ENCODE measurements at regions not wholly inside any gene's neighbourhood (a gene's known extent, or its start where the extent isn't known, plus 50 kb on each side); places are given as distances from the start of the nearest gene placed in this dataset.

DNA sequence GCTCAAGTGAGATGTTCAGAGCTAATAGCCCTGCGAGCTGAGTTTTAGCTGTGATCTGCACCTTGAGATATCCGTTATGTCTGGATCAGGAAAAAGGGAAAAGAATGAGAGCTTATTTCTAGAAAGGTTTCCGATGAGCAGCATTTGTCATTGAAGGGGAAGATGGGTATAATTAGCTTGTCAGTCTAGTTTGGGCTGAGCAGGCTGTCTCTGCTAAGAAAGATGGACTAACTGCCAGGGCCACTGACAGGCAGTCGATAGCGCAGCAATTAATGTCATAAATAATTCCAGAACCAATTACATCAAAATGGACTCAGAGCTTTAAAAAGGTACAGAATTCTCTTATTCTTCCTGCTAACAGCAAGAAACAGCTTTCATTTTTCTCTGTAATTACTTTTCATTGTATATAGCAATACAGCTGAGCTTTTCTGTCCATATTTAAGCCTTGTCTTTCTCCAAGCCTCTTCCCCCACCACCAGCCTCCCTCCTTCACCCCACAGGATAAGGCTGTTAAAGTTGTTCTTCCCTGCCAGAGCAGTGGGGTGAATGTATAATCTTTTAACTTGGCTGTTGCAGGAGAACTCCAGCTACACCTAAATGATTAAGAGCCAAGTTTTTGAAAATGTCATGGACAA, 1006.5 kb downstream of the KCNMA1 start:
- H3K27me3 ChIP-seq: no peaks in the 10 kb centered on the region
- no peak overlapping the region for H3K27ac ChIP-seq
- TF ChIP-seq POLR2AphosphoS5 (IDR thresholded peaks at IDR 0.05) (no peak), POLR2A (IDR thresholded peaks at IDR 0.05) (no peak), EP300 (IDR thresholded peaks at IDR 0.05) (no peak)
- TF ChIP-seq, protein P1, sequence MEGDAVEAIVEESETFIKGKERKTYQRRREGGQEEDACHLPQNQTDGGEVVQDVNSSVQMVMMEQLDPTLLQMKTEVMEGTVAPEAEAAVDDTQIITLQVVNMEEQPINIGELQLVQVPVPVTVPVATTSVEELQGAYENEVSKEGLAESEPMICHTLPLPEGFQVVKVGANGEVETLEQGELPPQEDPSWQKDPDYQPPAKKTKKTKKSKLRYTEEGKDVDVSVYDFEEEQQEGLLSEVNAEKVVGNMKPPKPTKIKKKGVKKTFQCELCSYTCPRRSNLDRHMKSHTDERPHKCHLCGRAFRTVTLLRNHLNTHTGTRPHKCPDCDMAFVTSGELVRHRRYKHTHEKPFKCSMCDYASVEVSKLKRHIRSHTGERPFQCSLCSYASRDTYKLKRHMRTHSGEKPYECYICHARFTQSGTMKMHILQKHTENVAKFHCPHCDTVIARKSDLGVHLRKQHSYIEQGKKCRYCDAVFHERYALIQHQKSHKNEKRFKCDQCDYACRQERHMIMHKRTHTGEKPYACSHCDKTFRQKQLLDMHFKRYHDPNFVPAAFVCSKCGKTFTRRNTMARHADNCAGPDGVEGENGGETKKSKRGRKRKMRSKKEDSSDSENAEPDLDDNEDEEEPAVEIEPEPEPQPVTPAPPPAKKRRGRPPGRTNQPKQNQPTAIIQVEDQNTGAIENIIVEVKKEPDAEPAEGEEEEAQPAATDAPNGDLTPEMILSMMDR (IDR thresholded peaks at IDR 0.05): no peak
- 93 to 95% (median 94%) methylated on average over 5 of the region's 5 CpGs for WGBS, 5 donors
- intact Hi-C loops (cut with DNase I; ENCODE audit: low total_unique reads): no loop called here
- no peaks in the 10 kb centered on the region for H3K36me3 ChIP-seq
- H3K4me1 ChIP-seq: peaks cover 0 to 15% (median 0%) of the 10 kb centered on the region in 4 donors
- no peak overlapping the region for H3K4me3 ChIP-seq
- no peaks in the 10 kb centered on the region for H3K9me3 ChIP-seq
- no peak for DNase-seq

DNA sequence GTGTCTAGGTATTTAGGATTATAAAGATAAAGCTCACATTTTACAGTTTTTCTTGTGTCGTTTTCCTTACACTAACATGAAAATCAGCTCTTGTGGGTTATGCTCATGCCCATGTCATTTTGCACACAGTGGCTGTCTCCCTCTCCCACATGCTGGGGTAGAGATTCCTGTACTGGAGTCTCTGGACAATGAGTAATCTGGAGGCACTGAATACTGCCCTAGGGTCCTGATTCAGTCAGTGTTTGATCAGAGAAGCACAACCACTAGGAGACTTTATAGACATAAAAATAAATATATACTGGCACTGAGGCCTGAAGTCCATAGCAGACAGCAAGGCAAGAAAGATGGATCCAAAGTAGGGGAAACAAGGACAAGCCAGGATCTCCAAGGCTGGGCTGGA, 1008.8 kb downstream of the KCNMA1 start:
- H3K36me3 ChIP-seq: no peaks in the 10 kb centered on the region
- DNase-seq: no peak
- 77 to 92% (median 85%) methylated on average over 1 of the region's 1 CpG for WGBS, 5 donors
- no peak overlapping the region for H3K4me3 ChIP-seq
- H3K27me3 ChIP-seq: no peaks in the 10 kb centered on the region
- no peaks in the 10 kb centered on the region for H3K9me3 ChIP-seq
- peaks cover 0 to 15% (median 0%) of the 10 kb centered on the region in 4 donors for H3K4me1 ChIP-seq
- no peak overlapping the region for H3K27ac ChIP-seq
- TF ChIP-seq EP300 (IDR thresholded peaks at IDR 0.05) (no peak), POLR2A (IDR thresholded peaks at IDR 0.05) (no peak), POLR2AphosphoS5 (IDR thresholded peaks at IDR 0.05) (no peak)
- TF ChIP-seq, protein P1 (IDR thresholded peaks at IDR 0.05): no peak
- intact Hi-C loops (cut with DNase I; ENCODE audit: low total_unique reads): no loop called here

DNA sequence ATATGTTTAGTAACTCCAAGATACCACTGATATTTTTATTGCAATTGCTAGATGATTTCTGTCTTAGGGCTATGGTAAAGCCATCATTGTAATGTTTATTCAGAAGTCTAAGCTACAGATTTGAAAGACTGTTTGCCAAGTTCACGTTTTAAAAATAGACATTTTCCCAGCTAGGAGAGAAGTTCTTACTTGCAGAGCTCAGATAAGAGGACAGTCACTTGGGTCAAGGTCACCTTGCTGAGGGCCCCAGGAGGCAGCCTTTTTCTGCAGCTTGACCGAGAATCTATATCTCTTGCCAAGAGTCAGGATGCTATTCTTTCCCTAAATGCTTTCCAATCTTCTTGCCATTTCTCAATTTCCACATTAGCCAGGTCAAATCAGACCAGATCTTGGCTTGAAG, 1011.2 kb downstream of the KCNMA1 start:
- no peaks in the 10 kb centered on the region for H3K9me3 ChIP-seq
- no peaks in the 10 kb centered on the region for H3K36me3 ChIP-seq
- TF ChIP-seq, protein P1 (IDR thresholded peaks at IDR 0.05): no peak
- TF ChIP-seq POLR2AphosphoS5 (IDR thresholded peaks at IDR 0.05): no peak
- no peak for TF ChIP-seq EP300 (IDR thresholded peaks at IDR 0.05)
- no peak for TF ChIP-seq POLR2A (IDR thresholded peaks at IDR 0.05)
- intact Hi-C loops (cut with DNase I; ENCODE audit: low total_unique reads): no loop called here
- no peak overlapping the region for H3K27ac ChIP-seq
- 46 to 56% (median 47%) methylated on average over 2 of the region's 2 CpGs for whole genome bisulfite sequencing, 5 donors
- H3K4me1 ChIP-seq: peaks cover 0 to 5% (median 0%) of the 10 kb centered on the region in 4 donors
- no peaks in the 10 kb centered on the region for H3K27me3 ChIP-seq
- H3K4me3 ChIP-seq: no peak overlapping the region
- DNase-seq: no peak

DNA sequence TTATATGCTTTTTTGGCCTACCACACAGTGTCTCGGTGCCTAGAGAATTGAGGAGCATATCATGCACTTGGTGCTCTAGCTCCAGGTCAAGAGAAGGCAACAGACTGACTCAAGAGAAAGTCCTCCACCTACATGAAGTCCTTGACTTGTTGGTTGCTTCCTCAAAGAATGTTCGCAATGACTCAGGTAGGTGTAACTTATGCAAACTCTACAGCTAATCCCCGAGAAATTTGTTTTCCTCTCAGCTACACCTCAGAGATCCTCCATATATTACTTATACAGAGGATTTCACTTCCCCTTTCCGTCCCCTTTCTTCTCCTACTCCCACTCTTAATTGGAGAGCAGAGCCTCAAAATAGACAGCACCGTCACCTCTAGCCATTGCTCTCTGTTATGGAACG, 1013.1 kb downstream of the KCNMA1 start:
- Histone ChIP-seq H3K4me3 (no peak overlapping the region), H3K36me3 (no peaks in the 10 kb centered on the region), H3K27me3 (no peaks in the 10 kb centered on the region), H3K4me1 (peaks cover 0 to 5% (median 0%) of the 10 kb centered on the region in 4 donors), H3K9me3 (peaks cover 0 to 9% (median 0%) of the 10 kb centered on the region in 4 donors), H3K27ac (no peak overlapping the region)
- 77 to 93% (median 88%) methylated on average over 6 of the region's 6 CpGs for WGBS, 5 donors
- intact Hi-C loops (cut with DNase I; ENCODE audit: low total_unique reads): no loop called here
- TF ChIP-seq POLR2AphosphoS5 (IDR thresholded peaks at IDR 0.05) (no peak), POLR2A (IDR thresholded peaks at IDR 0.05) (no peak), EP300 (IDR thresholded peaks at IDR 0.05) (no peak)
- TF ChIP-seq, protein P1 (IDR thresholded peaks at IDR 0.05): no peak
- no peak for DNase-seq
